Cardiac fibroblast (primary cell): ENCODE measurements at regions not wholly inside any gene's neighbourhood (a gene's known extent, or its start where the extent isn't known, plus 50 kb on each side); places are given as distances from the start of the nearest gene placed in this dataset.

Experiments
- DNase-seq, 2 donors: peaks; one replicate each; pipeline versions ENCODE4 v3.0.0 to v3.0.0-alpha.2; 2010; ENCODE audit warnings: low read depth in 2 of 2
- H3K4me3 ChIP-seq, 2 donors: replicated peaks in 1 of 2; 1 replicate in 1 of 2; 2 replicates in 1 of 2; pipeline ENCODE4 v1.5.1; 2011; ENCODE audit warnings: low read depth in 2 of 2, low read length in 2 of 2, mild to moderate bottlenecking in 2 of 2, moderate library complexity in 1 of 2
- TF ChIP-seq, protein P1 (sequence below): IDR thresholded peaks from one replicate; pipeline ENCODE4 v1.5.1; 2011; ENCODE audit warnings: low read depth, mild to moderate bottlenecking, low read length, inconsistent platforms

DNA sequence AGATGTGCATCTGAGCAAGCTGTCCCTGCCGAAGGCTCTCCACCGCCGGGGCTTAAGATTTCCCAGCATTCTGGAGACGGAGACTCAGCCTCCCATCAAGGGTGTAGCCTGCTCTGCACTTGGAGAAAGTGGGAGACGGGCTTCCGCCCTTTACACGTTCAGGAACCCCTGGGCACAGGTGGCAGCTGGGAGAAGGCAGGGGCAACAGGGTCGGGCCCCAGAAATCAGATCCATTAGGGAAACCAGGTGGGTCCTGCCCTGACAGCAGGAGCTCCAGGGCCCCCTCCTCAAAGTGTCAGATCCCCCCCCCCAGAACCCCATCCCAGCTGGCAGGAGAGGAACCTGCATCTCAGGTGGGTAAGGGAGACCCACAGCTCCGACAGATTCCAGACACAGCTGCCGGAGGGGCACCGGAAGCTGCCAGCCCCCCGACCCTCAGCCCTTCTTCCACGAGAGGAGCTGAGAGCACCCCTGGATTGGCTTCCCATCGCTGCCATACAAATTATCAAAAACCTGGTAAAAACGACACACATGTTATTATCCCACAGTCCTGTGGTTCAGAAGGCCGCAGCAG, 236.6 kb downstream of the NPHP4 start:
- TF ChIP-seq, protein P1, sequence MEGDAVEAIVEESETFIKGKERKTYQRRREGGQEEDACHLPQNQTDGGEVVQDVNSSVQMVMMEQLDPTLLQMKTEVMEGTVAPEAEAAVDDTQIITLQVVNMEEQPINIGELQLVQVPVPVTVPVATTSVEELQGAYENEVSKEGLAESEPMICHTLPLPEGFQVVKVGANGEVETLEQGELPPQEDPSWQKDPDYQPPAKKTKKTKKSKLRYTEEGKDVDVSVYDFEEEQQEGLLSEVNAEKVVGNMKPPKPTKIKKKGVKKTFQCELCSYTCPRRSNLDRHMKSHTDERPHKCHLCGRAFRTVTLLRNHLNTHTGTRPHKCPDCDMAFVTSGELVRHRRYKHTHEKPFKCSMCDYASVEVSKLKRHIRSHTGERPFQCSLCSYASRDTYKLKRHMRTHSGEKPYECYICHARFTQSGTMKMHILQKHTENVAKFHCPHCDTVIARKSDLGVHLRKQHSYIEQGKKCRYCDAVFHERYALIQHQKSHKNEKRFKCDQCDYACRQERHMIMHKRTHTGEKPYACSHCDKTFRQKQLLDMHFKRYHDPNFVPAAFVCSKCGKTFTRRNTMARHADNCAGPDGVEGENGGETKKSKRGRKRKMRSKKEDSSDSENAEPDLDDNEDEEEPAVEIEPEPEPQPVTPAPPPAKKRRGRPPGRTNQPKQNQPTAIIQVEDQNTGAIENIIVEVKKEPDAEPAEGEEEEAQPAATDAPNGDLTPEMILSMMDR = no peak
- no peak overlapping the region for H3K4me3 ChIP-seq
- no peak for DNase-seq

DNA sequence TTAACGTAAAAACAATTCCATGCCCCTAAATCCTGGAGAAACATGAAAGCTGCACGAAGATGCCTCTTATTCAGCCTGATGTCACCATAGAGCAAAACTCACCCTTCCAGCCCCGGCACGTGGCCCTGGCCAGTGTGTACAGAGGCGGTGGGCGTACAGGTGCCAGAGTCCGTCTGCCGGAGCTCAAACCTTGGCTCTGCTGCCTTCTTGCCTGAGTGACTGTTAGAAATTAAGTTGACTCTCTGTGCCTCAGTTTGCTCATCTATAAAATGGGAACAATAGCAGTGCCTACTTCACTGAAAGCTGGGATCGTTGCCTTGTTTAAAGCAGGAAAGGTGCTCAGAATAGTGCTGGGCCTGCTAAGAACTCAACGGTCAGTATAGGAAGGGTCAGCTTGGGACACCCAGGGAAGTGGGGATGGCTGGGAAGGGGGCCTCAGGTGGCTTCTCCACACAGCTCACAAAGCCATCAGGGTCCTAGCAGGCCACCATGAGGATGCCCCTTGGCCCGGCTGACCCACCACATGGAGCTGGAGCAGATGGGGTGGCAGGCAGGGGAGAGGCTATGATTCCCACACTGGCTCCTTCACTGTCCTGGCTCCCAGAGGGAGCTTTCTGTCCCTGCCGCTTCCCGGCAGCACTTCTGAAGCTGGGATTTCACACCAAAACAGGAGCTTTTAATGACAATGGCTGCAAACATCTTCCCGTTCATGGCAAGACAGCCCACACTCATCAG, 237.2 kb downstream of the NPHP4 start:
- TF ChIP-seq, protein P1 = no peak
- no peak overlapping the region for H3K4me3 ChIP-seq
- DNase-seq = no peak

DNA sequence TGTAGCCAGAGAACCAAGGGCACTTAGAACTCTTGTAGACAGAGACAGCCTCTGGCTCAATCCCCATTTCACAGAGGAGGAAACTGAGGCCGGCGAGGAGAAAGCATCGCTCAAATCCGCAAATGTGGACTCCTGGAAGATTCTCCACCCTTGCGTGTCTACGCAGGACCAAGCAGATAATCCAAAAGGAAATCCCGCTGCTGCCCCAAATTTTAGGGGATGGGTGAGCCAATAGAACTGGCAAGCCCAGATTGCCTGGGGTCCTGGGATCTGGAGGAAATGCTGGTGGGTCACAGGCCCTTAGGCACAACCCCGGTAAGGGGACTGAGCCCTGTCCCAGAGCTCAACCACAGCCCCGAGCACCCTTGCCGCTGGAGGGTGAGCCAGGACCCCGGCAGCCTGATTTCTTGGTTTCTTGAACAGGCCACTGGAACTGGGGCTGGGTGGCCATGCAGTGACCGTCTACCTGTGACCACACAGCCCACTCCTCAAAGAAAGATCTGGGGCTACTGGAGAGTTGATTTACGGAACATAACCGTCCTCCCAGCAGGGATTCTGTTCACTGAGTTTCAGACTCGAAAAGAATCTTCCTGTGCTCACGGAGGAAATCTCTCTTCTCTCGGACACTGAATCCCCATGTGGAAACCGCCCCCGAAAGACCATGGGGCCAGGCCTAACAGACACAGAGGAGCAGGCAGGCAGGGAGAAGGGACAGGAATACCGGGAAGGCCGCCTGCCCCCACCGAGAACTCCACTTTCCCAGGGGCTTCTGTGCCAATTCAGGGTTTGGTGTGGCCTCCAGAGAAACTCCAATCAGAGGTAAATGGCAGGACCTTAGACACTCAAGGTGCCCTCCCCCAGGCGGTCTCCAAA, 238.4 kb downstream of the NPHP4 start:
- no peak for DNase-seq
- TF ChIP-seq, protein P1 = no peak
- no peak overlapping the region for H3K4me3 ChIP-seq

DNA sequence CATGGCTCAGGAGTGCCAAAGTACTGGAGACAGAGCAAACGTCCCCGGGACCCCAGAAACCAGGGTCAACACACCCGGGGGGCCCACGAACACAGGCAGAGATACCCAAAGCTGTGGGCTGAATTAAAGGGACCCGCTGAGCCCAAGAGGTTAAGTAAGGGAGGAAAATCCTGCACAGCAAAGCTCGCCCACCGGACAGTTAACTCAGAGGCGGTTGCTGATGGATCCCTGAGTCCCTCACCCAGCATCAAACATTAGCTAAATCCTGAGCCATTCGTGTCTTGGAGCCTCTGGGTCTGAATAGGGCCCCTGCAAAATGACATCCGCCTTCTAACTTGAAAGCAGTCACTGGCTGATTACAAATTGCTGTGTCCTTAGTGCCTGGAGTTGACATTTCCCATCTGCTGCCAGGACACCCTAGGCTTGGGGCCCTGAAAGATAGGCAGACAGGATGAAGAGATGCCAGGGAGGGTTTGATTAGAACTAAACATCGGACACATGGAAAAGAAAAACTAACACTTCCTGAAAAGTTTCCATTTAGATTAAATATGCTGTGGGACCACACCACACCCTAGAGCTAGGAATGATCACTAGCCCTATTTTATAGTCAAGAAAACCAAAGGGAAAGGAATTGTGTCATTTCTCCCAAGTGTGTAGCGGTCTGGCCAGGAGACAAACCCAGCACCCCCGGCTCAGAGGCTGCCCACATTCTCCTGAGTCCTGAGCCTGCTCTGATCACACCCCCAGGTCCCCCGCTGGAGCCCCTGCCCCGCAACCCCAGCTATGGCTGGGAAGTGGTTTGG, 239.3 kb downstream of the NPHP4 start:
- TF ChIP-seq, protein P1 = no peak
- H3K4me3 ChIP-seq = no peak overlapping the region
- DNase-seq = no peak

DNA sequence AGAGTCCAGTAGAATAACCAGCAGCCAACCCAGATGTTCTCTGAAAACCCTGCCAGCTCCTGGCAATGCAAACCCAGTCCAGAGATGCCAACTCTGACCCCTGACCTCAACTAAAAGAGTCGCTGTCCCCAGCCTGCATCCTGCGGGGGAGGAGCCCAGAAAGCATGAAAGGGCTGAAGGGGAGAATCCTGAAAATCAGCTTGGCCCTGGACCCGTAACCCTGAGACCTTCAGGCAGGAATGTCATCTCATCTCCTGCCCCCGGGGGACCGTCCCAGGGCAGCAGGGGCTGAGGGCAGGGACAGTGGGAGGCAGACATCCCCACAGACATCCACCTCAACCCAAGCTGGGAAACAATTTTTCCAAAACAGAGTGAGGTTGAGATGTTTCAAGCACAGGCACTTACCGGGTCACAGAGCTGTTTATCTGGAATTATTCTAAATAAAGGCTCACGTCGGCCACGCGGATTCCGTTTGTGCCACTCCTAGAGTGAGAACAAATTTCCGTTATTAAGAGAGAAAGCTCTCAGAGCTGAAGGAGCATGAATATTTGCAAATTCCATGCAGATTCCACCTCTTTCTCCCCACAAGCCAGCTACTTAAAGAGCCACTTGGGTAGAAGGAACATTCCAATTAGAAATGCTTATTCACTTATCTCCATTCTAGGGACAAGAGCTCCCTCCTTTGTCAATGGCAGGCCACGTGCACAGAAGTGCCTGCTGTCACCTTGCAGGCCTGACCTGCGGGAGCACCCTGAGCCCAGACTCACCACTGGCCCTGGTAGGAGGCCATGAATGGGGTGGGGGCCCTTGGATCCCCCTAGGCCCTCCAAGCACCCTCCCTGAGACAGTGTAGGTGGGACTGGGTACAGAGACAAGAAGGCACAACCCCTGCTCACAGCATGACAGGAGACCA, 240.1 kb downstream of the NPHP4 start:
- TF ChIP-seq, protein P1 = no peak
- no peak for DNase-seq
- no peak overlapping the region for H3K4me3 ChIP-seq
